ENCODE measurements at regions not wholly inside any gene's neighbourhood (a gene's known extent, or its start where the extent isn't known, plus 50 kb on each side); places are given as distances from the start of the nearest gene placed in this dataset.

- Histone ChIP-seq H3K27me3 (ENCODE audit: control insufficient read depth, insufficient read depth, low read length) (peaks cover 20% of the 10 kb centered on the region), H3K9me3 (ENCODE audit: control insufficient read depth, insufficient read depth, low read length) (no peaks in the 10 kb centered on the region), H3K4me3 (ENCODE audit: low read depth, low read length) (no peak overlapping the region), H3K27ac (ENCODE audit: low read depth, low read length) (no peak overlapping the region)
- no peak for TF ChIP-seq CTCF (IDR thresholded peaks at IDR 0.05; ENCODE audit: low read depth, low read length)
- ChIA-PET CTCF (interaction anchor here (1.2 kb wide), 1 partner anchor 11 kb away, joined by 5 read pairs; no protein-coding TSS in a partner anchor), POLR2A (no interaction called here)
- DNase-seq (ENCODE audit: low read depth, low spot score), result no peak
Measured at GRCh38 chr2:71813315-71813714, 334.3 kb downstream of the CYP26B1 start.

DNA sequence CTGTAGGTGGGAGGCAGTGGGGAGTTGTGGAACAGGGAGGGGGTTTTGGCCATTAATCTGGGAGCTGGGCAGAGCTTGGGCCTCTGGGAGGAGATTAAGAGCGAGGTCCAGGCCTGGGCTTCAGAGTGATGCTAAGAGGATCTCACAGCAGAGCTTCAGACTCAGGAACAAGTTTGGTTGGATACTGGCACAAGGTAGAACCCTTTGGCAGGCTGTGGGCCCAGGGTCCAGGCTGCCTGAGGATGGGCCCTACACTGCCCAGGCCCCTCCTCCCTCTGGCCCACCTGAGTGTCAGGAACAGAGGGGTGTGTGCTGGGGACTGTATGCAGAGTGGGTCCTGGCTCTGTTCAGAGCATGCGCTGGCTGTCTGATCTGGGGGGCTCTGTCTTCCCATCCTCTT is 334.9 kb downstream of the CYP26B1 start:
- H3K27me3 ChIP-seq (ENCODE audit: control insufficient read depth, insufficient read depth, low read length), result peaks cover 25% of the 10 kb centered on the region
- ChIA-PET POLR2A (no interaction called here), CTCF (interaction anchor here (1.2 to 2.4 kb wide), 2 partner anchors 10 to 15 kb away, joined by 5 to 10 read pairs; no protein-coding TSS in a partner anchor)
- H3K27ac ChIP-seq (ENCODE audit: low read depth, low read length), result no peak overlapping the region
- no peaks in the 10 kb centered on the region for H3K9me3 ChIP-seq (ENCODE audit: control insufficient read depth, insufficient read depth, low read length)
- no peak for TF ChIP-seq CTCF (IDR thresholded peaks at IDR 0.05; ENCODE audit: low read depth, low read length)
- no peak for DNase-seq (ENCODE audit: low read depth, low spot score)
- H3K4me3 ChIP-seq (ENCODE audit: low read depth, low read length), result no peak overlapping the region

- H3K4me3 ChIP-seq (ENCODE audit: low read depth, low read length), result no peak overlapping the region
- H3K27ac ChIP-seq (ENCODE audit: low read depth, low read length), result no peak overlapping the region
- DNase-seq (ENCODE audit: low read depth, low spot score), result no peak
- POLR2A ChIA-PET, result no interaction called here
- no peaks in the 10 kb centered on the region for H3K9me3 ChIP-seq (ENCODE audit: control insufficient read depth, insufficient read depth, low read length)
- H3K27me3 ChIP-seq (ENCODE audit: control insufficient read depth, insufficient read depth, low read length), result peaks cover 27% of the 10 kb centered on the region
- TF ChIP-seq CTCF (IDR thresholded peaks at IDR 0.05; ENCODE audit: low read depth, low read length), result no peak
- CTCF ChIA-PET, result interaction anchor here (2.4 kb wide), 1 partner anchor 14 kb away, joined by 10 read pairs; no protein-coding TSS in a partner anchor
Measured at GRCh38 chr2:71811726-71812125, 335.9 kb downstream of the CYP26B1 start.

GRCh38 chr2:71811157-71811556 is 336.5 kb downstream of the CYP26B1 start:
- TF ChIP-seq CTCF (IDR thresholded peaks at IDR 0.05; ENCODE audit: low read depth, low read length), result no peak
- Histone ChIP-seq H3K27ac (ENCODE audit: low read depth, low read length) (no peak overlapping the region), H3K9me3 (ENCODE audit: control insufficient read depth, insufficient read depth, low read length) (no peaks in the 10 kb centered on the region), H3K4me3 (ENCODE audit: low read depth, low read length) (no peak overlapping the region), H3K27me3 (ENCODE audit: control insufficient read depth, insufficient read depth, low read length) (peaks cover 31% of the 10 kb centered on the region)
- no peak for DNase-seq (ENCODE audit: low read depth, low spot score)
- CTCF ChIA-PET, result interaction anchor here (2.4 kb wide), 1 partner anchor 13 kb away, joined by 10 read pairs; no protein-coding TSS in a partner anchor
- POLR2A ChIA-PET, result no interaction called here

- Histone ChIP-seq H3K4me3 (ENCODE audit: low read depth, low read length) (no peak overlapping the region), H3K9me3 (ENCODE audit: control insufficient read depth, insufficient read depth, low read length) (no peaks in the 10 kb centered on the region), H3K27me3 (ENCODE audit: control insufficient read depth, insufficient read depth, low read length) (peaks cover 34% of the 10 kb centered on the region), H3K27ac (ENCODE audit: low read depth, low read length) (no peak overlapping the region)
- ChIA-PET POLR2A (no interaction called here), CTCF (interaction anchor here (0.7 kb wide), 1 partner anchor 342 kb away, joined by 3 read pairs; no protein-coding TSS in a partner anchor)
- no peak for DNase-seq (ENCODE audit: low read depth, low spot score)
- TF ChIP-seq CTCF (IDR thresholded peaks at IDR 0.05; ENCODE audit: low read depth, low read length), result no peak
Measured at GRCh38 chr2:71807581-71808451, 339.8 kb downstream of the CYP26B1 start.
